AG04449 (cell line): ENCODE measurements at regions not wholly inside any gene's neighbourhood (a gene's known extent, or its start where the extent isn't known, plus 50 kb on each side); places are given as distances from the start of the nearest gene placed in this dataset.
"Not testable (repeated sequence)": the region's sequence is repeated elsewhere in the genome, so short reads cannot be mapped to it uniquely, and the experiment has no call there.

ENCODE experiments used
- CTCF ChIA-PET: fragments of 350-600 bp; formaldehyde crosslinking; extraction: SDS; loops from one replicate; lab custom pipeline; 2021; ENCODE audit warnings: antibody characterized with exemption; lab: Yijun Ruan, JAX
- POLR2A ChIA-PET: fragments of 400-600, 350-600 bp; formaldehyde crosslinking; extraction: SDS; loops from one replicate; lab custom pipeline; 2020; ENCODE audit warnings: antibody characterized with exemption, inconsistent platforms; lab: Yijun Ruan, JAX
- DNase-seq: peaks from one replicate; pipeline ENCODE4 v3.0.0-alpha.2; 2010; ENCODE audit warnings: low read depth, low spot score
- H3K4me3 ChIP-seq: 2 replicates; pipeline ENCODE4 v1.5.1; 2011; ENCODE audit warnings: low read depth, mild to moderate bottlenecking, control low read depth, low read length
- TF ChIP-seq, protein P1 (sequence below): IDR thresholded peaks from one replicate; pipeline ENCODE4 v1.5.1; 2011; ENCODE audit warnings: mild to moderate bottlenecking, moderate library complexity, low read length, control low read depth, inconsistent platforms; ENCODE audit not compliant: insufficient read depth; ENCODE audit errors: missing control alignments

- no peak for DNase-seq
- CTCF ChIA-PET = interaction anchor here (1.5 kb wide), 1 partner anchor 38 kb away, joined by 3 read pairs; no protein-coding TSS in a partner anchor
- TF ChIP-seq, protein P1, sequence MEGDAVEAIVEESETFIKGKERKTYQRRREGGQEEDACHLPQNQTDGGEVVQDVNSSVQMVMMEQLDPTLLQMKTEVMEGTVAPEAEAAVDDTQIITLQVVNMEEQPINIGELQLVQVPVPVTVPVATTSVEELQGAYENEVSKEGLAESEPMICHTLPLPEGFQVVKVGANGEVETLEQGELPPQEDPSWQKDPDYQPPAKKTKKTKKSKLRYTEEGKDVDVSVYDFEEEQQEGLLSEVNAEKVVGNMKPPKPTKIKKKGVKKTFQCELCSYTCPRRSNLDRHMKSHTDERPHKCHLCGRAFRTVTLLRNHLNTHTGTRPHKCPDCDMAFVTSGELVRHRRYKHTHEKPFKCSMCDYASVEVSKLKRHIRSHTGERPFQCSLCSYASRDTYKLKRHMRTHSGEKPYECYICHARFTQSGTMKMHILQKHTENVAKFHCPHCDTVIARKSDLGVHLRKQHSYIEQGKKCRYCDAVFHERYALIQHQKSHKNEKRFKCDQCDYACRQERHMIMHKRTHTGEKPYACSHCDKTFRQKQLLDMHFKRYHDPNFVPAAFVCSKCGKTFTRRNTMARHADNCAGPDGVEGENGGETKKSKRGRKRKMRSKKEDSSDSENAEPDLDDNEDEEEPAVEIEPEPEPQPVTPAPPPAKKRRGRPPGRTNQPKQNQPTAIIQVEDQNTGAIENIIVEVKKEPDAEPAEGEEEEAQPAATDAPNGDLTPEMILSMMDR = no peak
- POLR2A ChIA-PET = no interaction called here
- no peak overlapping the region for H3K4me3 ChIP-seq
These were observed 69.9 kb downstream of the FOXL3 start for GRCh38 chr7:359766-360361.

DNA sequence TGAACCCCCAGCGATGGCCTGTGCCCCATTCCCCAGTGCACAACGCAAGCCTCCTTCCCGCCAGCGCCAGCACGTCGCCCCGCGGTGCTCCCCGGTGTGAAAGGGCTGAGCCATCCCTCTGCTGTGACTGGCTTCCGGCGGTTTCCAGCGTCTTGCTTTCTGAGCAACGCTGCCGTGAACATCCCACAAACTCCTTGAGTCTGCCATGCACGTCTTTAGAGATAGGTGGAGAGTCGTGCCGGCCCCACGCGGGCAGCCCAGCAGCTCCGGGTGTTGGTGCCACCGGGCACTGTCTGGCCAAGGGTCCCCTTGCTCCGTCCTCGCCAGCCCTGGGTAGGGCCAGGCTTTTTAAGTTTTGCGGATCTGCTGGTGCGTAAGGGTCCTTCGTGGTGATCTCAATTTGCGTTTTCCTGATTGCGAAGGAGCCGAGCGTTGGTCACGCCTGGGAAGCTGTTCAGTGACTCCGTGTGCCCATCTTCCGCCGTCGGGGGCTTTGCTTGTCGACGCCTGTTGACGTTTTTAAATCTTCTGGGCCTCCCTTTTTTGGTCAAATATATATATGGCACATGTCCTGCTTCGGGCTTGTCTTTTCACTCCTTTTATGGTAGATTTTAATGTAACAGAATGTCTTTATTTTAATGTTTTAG lies 70.6 kb downstream of the FOXL3 start:
- DNase-seq = no peak
- CTCF ChIA-PET = no interaction called here
- TF ChIP-seq, protein P1 = no peak
- H3K4me3 ChIP-seq = no peak overlapping the region
- POLR2A ChIA-PET = no interaction called here

GRCh38 chr7:361182-361581 lies 71.2 kb downstream of the FOXL3 start:
- H3K4me3 ChIP-seq, POLR2A ChIA-PET, DNase-seq: not testable (repeated sequence)
- CTCF ChIA-PET = interaction anchor here (1.0 kb wide), 1 partner anchor 632 kb away, joined by 3 read pairs; no protein-coding TSS in a partner anchor

GRCh38 chr7:361680-362401 lies 71.9 kb downstream of the FOXL3 start:
- CTCF ChIA-PET = interaction anchor here (1.0 to 1.5 kb wide), 3 partner anchors 8 to 632 kb away, joined by 3 to 5 read pairs (median 3); no protein-coding TSS in a partner anchor
- TF ChIP-seq, protein P1 = no peak
- POLR2A ChIA-PET = no interaction called here

GRCh38 chr7:362402-363096 lies 72.6 kb downstream of the FOXL3 start:
- H3K4me3 ChIP-seq = peak overlapping the region; percentile 25
- ChIA-PET POLR2A (no interaction called here), CTCF (interaction anchor here (1.0 to 1.5 kb wide), 3 partner anchors 9 to 631 kb away, joined by 3 to 5 read pairs (median 3); no protein-coding TSS in a partner anchor)
- TF ChIP-seq, protein P1 = no peak
- DNase-seq = no peak

More at GRCh38 chr7:361680-362401, 71.9 kb downstream of the FOXL3 start:
- no peak overlapping the region; the same call in 1 of the 2 replicates for H3K4me3 ChIP-seq
- DNase-seq = no peak

DNA sequence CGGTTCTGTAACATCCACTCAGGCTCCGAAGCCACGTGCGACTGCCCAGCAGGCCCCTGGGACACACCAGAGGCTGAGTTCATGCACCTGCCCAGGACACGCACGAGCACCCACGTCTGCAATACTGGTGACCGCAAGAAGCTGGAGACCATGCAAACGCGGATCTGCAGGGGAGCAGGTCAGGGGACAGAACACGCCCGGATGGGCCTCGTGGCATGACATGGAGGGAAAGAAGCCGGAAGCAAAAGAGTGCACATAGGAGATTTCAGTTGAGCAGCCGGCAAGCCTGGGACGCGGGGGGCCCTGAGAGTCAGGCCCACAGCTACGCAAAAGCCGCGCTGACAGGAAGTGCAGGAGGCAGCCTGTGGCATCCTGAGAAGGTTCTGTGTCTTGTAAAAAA lies 73.7 kb downstream of the FOXL3 start:
- no peak overlapping the region for H3K4me3 ChIP-seq
- TF ChIP-seq, protein P1 = no peak
- ChIA-PET CTCF (no interaction called here), POLR2A (no interaction called here)
- DNase-seq = no peak
